GM21381 (cell line): ENCODE measurements at regions not wholly inside any gene's neighbourhood (a gene's known extent, or its start where the extent isn't known, plus 50 kb on each side); places are given as distances from the start of the nearest gene placed in this dataset.

Experiments
- ATAC-seq: cut with Tn5 transposase; IDR thresholded peaks from one replicate; pipeline ENCODE4 v1.9.1; 2021; ENCODE audit warnings: mild to moderate bottlenecking, moderate library complexity; ENCODE audit not compliant: unreplicated experiment

DNA sequence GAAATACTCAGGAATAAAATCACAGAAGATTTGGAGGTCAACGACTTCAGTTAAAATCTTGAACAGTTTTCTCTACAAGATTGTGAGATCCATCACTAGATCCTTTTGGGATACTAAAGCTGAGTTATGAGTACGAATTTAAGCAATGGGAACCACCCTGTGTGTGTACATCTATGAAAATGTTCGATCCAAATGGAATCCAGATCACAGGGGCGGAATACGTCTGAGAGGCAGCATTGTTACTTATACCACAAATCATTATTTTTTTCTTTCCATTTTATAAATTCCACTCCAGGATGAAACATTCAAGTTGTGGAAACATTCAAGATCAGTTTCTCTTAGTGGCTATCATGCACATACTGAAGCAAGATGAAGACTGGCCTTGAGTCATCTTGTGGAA is 239.3 kb upstream of the PAPPA start:
- ATAC-seq, result no peak

DNA sequence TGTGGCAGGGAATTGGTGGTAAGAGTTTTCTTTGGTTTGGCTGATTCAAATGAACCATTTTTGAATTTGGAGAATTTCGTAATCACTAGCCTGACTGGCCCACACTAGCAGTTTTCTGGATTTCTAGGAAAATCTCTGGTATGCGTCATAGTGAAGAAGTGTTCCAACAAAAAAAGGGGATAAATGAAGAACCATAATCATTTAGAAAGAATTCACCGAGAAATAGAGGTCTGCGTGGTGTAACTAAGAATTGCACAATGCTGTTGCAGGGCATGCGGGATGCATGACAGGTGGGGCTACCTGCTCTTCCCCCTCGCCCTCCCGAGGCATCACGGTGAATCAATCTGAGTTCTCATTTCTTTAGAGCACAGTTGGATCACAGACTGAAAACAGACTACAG is 232.3 kb upstream of the PAPPA start:
- no peak for ATAC-seq

DNA sequence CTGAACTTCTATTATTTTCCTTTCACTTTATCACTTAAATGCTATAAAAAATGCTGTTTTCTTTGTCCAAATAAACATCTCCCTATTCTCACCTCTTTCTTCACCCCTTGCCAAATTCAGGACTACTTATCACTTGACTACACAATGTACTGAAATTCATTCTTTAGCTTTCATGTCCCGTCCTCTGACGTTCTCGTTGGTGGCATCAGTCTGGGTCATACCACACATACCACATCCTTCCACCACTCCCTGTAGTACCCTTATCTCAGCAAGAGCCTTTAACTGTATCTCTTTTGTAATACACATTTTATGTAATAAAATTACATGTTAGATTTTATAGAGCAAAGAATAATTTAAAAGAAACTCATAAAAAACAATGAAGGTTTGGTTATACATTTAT is 231.1 kb upstream of the PAPPA start:
- ATAC-seq, result no peak

DNA sequence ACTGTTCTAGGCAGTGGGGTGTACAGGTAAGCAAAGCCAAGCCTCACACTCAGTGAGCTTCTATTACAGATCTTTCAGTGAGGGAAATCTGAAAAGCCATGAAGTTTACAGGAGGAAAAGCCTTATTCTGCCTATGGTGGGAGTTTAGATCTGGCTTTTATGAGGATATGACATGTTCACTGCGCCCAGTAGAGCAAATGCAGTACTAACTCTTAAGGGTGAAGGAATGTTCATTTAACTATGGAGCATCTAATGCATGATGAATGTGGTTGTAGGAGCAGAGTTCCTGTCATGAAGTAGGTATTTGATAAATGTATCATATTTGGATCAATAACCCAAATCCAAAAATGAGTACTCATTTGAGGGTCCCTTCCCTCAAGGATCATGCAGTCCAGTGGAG is 230.2 kb upstream of the PAPPA start:
- ATAC-seq, result no peak

DNA sequence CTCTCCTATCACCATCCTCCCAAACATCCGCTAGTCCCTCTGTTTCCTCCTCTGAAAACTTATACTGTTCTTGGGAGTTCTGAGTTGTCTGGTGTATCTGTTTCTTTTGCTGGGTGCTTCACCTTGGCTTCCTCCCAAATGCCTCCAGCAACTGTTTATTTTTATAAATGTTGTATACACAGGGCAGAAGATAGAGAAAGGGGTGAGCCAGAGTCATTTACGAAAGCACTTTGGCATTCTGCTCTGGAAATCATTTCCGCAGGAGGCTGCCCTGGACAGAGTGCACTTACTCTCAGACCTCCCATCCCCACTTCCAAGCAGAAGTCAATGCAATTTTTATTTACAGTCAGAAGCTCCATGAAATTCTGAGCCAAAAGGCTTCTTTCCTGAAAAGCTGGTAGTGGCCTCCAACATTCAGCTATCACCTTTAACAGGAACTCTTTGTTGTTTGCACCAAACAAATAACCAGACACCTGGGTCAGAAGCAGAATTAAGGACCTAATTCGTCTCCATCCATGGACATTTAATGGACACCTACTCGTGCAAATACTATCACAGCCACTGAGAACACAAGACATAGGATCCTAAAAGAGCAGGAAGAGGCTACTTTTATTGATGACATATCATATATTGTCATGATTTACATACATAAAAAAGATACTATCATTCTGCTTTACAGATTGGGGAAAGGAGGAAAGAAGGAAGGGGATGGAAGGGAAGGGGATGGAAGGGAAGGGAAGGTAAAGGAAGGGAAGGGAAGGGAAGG is 229.5 kb upstream of the PAPPA start:
- no peak for ATAC-seq

DNA sequence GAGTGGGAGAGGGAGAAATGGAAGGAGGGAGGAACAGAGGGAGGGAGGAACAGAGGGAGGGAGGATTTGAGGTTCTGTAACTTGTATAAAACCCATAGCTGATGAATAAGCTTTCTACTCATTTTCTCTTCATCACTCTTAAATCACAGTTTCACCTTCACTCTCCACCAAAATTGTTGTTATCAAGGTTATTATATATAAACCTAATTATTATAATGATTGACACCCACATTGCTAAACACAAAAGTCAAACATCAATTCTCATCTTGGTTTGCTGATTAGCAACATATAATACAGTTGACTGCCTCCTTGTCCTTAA is 229.0 kb upstream of the PAPPA start:
- ATAC-seq, result no peak

DNA sequence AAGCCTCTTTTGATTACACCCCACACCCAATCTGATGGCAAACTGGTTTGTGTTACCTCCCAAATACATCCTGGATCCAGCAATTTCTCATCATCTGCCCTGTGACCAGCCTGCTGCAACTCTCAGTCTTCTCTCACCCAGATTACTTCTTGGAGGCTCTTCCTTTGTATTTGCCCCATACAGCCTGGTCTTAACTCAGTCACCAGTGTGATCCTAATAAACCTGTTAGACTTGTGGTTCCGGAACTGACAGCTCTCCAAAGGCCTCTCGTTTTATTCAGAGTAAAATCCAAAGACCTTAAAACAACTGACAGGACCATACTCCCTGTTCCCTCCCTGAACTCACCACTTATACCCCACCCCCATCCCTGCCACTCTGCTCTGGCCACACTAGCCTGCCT is 228.2 kb upstream of the PAPPA start:
- ATAC-seq, result no peak

DNA sequence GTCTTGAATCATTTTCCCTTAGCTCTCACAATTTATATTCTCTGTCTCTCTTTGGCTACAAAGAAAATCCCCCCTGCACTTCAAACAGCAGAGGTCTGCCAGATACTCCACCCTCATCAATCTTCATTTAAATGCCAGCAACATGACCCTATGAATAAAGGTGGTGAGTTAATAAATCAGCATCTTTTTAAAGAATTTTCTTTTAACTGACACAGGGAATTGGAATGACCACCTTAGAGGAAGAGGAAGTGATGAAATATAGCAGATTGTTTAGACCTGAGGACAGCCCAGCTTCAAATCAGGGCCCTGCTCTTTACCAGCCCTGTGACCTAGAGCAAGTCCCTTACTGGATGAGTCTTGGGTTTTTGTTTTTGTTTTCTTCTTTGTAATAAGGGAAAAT is 223.1 kb upstream of the PAPPA start:
- ATAC-seq, result no peak

DNA sequence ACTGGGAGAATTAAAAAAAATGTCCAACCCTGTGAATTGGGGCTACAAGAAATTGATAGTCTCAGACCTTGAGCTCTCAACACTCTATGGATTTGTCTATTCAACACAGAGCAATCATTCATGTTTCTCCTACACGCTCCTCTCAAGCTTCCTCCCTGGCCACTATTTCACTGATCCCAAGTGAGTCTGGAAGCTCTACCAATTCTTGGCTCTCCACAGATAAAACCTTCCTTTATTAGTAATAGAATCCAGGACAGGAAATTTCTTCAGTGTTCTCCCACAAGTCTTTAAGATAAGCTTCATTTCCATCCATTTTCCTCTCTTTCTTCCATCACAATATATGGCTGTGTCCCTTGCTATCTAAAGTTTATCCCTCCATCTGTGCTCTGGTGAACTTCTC is 215.1 kb upstream of the PAPPA start:
- no peak for ATAC-seq

DNA sequence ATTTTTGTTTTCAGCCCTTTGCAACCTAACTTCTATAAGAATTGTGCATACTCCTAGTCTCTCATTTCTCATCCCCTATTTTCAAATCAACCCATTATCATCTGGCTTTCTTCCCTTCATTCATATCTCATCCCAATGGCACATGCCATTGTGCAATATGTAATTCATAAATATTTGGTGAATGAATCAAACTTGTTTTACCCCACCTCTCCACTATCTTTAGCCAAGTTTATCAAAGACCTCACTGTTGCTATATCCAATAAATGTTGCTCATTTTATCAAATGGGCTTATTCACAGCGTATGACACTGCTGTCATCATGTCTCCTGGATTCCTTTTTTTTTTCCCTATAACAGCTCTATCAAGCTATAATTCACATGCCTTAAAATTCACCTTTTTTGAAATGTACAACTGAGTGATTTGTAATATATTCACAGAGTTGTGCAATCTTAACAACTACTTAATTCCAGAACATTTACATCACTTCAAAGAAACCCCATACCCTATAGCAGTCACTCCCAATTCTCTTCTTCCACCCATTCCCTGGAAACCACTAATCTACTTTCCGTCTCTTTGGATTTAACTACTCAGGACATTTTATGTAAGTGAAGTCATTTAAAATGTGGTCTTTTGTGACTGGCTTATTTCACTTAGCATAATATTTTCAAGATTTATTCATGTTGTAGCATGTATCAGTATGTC is 214.4 kb upstream of the PAPPA start:
- ATAC-seq, result no peak

DNA sequence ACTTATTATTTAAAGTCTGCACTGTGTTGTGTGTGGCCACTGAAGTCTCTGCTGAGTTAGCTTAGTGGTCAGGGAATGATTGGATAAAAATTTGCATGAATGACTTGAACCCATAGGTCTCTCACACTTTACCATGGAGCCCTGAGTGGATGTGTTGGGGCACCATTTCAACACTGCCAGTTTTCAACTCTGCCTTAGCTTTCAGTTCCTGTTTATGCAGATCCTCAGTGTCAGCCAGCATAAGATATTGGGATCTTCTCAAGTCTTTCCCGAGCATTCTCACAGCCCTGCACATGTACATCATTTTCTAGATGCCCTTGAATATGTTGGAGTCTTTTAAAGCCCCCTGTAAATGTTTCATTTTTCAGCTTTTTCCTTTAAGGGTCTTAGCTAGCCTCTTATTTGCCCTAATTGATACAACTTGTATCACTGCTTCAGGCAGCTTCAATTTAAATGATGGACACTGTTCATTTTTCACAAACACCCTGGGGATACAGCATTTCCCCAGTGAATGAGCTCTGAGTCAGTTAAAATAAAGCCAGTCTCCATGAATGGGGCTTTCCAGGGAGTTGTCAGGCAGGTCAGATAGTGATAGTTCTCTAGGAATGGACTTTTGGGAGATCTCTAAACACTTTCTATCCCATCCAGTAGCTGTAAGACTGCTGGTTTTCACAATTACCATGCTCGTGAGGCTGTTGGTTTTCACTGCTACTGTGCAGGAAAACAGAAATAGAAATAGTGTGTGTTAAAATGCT is 211.9 kb upstream of the PAPPA start:
- ATAC-seq, result no peak

DNA sequence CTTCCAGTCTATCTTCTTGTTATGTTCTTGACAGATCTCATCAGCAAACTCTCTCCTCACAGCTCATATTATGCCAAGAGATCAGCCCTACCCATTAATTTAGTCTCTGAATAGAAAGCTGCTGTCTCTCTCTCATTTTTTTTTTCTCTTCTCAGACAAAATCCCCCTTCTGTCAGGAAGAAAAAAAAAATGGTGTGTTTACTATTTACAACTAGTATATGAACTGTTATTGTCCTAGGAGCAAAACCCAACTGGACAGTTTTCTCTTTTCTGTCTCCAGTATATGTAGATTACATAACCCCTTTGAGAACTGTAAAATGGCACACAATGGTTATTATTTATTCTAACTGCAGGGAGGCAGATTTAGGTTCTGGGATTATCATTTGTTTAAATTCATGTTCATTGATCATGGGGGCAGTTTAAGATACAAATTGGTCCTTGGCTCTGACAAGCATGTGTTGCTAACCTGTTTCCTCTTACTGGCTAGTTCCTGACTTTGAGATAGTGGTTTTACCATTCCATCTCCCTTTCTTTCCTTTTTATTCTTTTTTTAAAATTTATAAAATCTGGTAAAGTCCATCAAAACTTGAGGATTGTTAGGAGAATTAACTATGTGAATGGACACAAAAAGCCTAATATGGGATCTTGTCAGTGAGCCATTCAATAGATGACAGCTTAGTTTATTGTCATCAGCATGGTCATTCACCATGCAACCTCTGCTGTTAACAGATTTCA is 210.0 kb upstream of the PAPPA start:
- no peak for ATAC-seq

DNA sequence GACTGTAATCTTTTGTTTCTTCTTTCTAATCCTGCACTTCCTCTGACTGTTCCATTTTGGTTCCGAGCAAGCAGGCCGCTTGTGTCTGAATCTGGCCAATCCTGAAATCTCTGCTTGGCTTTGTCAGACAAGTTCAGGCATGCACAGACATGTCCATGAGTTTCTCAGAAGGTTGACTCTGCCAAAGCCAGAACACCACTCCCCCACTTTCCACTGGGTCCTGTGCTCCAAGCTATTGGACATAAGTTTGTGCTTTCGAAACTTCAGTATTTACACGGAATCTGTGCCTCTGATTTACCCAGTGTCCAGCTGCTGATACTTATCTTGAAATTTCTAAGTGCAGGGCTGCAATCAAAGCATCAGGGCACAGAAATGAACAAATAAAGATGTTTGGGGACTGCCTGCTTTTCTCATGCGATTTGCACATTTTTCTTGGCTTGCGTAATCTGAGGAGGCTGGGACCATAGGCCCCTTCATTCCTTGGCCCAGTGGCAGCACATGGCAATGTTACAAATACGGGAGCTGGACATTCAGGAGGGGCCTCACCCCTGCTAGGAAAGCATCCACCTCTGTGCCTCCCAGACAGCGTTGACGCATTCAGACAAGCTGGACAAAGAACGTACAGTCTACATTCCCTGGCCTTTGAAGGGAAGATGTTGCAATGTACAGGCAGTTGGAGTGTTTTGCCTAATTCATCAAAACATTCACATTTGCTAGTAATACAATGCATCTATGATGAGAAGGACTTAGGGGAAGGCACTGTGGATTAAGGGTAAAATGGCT is 209.2 kb upstream of the PAPPA start:
- no peak for ATAC-seq

DNA sequence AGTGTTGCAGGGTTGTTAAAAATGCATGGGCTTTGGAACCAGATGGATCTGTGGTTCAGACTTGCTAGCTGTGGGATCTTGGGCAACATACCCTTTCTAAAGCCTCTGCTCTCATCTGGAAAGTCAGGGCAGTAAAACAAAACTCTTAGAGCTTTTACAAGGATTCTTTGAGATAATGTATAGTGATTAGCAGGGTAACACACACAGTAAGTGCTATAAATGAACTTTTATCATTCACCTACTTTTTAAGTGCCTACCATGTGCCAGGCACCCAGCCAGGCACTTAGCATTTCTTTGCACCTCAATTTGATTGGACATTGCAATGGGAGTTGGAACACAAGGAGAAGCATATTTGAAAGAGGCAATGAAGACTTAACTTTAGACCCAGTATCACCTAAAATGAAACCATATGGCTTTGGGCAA is 208.6 kb upstream of the PAPPA start:
- ATAC-seq, result no peak

DNA sequence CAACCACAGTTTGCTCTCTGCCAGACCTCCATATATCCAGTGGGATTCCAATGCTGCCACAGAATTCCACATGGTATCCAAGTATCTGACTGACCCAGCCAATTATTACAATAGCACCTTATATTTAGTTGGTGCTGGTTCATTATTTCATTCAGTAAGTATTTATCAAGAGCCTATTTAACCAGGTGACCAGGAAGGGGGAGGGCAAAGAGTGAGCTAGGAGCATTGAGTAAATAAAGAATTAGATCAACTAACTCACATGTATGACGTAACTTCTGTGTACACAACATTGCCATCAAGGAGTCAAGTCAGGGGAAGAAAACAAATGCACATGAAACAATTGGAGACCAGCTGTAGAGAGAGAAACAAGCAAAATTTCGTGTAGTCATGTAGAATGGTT is 207.1 kb upstream of the PAPPA start:
- ATAC-seq, result no peak

DNA sequence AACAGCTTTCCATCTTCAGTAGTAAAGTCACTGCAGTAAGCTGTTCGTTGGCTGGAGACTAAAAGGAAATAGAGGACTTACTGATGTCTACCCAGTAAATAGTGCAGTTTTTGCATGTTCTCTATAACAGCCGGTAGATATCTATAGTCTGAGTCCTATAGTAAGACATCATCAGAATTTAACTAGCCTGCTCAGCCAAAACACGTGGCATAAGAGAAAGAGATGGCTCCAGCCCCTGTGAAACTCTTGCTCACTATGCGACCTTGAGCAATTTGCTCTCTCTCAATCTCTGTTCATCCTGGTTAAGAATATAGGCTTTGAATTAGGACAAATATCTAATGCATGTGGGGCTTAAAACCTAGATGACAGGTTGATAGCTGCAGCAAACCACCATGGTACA is 201.6 kb upstream of the PAPPA start:
- ATAC-seq, result no peak

DNA sequence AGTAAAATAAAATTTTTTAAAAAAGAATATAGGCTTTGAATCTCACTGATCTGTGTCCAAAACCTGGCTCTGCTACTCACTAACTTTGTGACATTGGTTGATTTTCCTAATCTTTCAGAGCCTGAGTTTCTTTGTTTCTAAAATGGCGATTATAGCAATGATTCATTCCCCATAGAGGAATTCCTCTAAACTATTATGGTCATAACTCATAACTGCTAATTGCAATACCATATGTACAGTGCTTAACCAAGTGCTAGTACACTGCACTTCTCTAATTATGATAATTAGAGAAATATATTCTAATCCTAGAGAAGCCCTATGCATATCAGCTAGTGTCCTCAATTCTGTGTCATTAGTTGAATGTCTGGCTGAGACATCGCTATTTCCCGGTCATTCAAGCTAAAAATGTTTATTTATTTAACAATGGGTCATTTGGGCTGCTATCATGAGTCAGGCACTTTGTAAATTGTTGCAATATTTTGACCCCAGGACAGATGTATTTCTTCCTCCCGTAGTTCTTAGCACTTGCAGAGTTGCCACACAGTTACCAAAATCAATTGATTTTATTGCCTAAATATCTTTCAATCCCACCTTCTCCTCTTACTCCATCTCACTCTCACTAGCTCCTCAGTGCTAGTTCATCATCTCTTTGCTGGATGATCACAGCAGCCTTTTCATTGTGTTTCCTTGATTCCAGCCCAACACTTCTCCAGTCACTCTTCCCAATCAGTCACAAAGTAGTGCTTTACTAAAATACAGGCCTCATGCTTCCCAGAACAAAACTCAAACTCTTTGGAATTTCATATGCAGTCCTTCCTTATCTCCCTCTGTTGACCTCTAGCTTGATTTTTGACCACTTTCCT is 200.9 kb upstream of the PAPPA start:
- no peak for ATAC-seq

DNA sequence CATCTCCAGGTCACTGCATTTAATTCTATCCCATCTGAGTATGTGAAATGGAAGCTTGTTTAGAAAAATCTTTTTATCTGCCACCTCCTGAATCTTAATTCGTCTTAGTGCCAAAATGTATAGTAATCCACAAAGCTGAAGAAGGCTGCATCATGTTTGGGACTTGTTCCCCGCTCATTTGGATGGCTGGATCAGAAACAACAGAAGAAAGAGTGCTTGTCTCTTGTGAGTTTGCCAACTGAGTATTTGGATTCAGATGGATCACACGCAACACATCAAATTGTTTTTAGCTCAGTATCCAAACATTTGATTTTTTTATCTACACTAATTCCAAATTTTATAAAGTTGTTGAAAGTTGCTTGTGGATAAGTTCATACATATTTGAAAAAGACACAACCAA is 197.2 kb upstream of the PAPPA start:
- ATAC-seq, result no peak

DNA sequence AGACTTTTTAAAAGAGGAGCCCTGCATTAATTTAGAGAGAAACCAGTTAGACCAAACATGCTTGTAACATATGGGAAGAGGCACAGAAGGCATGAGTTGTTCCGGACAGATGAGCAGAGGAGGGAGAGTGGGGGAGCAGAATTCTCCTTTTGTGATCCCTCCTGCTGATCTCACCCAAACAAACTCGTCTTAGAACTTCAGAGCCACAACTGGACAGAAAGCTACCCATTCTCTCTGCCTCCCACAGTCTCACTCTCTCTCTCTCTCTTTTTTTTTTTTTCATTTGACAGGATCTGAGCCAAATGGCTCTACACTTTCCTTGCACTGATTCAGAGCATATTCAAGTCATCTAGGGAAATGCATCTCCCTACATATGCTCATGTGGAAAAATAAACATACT is 196.0 kb upstream of the PAPPA start:
- ATAC-seq, result no peak
